ENCODE measurements at regions not wholly inside any gene's neighbourhood (a gene's known extent, or its start where the extent isn't known, plus 50 kb on each side); places are given as distances from the start of the nearest gene placed in this dataset.
A peak's percentile ranks its signal among the peaks of the same experiment; 100 is the strongest.

DNA sequence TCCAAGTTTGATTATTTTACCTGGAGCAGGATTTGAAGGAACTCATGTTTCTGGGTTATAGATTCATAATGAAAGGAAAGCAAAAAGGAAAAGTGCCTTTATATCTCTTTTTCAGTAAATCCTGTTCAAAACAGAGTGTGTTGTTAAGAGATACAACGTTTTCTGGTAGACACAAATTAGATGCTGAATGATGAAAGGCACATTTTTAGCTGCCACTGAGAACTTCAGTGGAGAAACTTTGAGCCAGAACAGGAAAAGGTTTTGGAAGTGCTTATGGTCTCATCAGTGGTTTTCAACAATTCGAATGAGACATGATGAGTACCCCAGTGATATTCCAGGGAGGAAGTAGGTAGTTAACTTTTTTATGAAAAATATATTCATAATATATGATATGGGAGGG lies 338.0 kb upstream of the C1orf87 start:
- no peak for DNase-seq

DNA sequence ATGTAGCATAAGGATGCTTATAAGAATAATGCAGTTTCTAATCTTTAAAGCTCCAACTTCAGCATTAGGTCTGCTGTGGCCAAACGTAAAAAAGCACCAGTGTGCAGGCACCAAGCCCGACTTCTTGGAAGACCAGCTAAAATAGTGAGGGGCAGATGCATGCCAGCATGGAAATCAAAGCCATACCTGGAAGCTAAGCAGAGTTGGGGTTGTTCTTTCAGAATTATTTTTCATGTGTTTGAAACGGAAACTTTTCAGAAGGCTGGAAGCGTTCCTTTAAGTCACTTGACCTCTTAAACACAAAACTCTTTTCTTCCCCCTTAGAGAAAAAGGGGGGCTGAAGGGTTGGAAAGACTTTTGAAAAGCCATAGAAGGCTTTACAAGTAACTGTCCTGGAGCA lies 329.2 kb upstream of the C1orf87 start:
- DNase-seq: no peak

DNA sequence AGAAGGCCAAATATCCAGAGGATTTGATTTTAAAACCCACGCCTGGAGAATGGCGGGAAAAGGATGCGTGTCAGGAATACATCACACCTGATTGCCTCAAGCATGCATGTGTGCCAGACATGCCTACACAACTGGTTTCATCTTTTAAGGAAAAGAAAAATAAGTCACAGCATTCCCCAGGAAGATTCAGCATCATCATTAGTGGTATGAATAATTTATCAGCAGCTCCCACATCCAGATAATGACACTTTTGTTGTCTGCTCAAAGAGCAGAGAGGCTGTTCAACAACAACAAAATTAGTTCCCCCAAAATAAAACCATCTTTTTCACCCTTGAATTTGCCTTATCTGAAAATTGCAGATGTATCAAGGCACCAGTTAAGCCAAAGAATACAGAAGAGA lies 328.6 kb upstream of the C1orf87 start:
- no peak for DNase-seq

DNA sequence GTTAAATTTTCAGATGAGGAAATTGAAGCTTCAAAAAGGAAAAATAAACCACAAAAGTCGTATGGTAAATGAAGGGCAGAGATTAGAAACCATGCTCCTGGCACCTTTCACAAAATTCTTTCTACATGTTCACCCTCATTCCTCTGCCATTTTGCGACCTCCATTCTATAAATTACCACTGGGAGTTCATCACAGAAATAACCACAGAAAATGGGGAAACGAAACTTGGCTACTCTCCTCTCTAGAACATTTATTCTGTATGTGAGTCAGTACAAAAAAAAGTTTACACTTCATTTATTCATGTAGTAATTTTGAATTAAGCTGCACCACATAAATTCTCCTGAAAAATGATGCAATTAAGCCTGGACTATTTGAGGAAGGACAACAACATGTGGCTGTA lies 320.9 kb upstream of the C1orf87 start:
- DNase-seq: no peak

DNA sequence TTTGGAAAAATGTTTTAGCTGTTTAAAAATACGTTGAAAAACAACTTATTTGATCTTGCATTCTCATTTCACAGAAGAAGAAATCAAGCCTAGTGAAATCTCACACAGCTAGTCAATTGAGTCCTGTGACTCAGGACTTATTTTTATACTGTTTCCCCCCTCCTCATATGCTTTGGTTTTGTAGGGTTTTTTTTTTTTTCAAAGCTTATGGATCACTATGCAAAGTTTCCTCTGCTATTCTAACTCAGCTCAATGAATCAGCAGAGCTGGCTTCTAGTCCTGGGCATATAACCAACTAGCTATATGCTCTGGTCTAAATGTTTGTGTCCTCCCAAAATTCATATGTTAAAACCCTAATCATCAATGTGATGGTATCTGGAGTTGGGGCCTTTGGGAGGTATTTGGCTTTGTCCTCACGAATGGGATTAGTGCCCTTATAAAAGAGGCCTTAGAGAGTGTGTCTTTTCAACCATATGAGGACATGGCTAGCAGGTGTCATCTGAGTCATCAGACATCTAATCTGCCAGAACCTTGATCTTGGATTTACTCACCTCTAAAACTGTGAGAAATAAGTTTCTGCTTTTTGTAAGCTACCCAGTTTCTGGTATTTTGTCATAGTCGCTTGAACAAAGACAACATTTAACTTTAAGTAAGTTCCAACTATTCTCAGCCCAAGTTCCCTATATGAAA lies 317.2 kb upstream of the C1orf87 start:
- DNase-seq: peak; percentile 15

DNA sequence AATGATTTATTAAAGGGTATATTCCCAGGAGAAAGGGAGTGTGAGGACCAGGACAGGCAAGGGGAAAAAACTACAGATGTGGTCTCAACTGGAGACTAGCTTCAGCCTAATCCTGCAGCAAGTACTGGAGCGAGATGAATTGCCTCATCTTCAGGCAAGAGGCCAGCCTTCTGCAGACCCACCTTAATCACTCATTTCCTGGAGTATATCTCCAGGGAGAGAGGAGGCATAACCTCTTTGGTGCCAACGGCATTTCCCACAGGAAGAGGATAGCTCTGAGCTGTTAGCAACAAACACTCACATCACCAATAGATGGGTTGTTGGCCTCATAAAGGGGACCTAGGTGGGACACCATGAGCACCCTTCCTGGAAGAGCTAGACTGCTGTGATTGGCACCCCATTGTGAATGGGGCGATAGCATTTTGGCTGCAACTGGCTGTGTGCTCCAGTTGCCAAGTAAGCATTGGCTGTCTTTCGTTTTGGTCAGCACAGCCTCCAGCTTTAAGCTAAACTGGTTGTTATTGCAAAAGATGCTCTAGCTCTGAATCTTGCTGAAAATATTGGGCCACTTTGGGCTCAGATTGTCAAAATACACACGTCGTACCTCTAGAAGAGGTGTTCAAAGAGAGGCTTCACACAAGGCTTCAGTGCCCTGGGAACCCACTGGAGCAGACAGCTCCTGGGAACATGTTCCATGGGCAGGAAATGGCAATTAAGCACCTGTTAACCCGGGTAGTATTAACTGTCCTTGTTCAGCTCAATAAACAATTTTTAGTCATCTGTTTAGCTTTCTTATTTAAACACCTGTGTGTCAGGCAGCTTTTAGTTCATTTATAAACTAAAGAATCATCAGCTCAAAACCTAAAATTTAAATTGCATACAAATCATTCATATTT lies 314.8 kb upstream of the C1orf87 start:
- no peak for DNase-seq

DNA sequence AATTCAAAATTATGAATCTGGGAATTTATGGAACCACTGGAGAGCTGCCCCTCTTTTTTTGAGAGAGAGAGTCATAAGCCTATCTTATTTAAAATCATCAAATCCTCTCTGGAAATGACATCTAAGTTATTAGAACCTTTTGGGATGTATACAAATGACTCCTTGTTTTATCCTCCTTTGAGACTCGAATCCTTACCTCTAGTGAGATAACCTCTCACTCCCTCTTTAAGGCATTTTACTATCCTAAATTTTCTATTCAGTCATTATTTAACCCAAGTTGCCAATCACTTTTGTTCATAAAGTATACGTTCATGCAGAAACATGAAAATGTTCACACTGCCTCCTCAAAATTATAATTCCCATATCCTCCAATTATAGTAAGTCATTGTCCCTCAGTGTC lies 313.6 kb upstream of the C1orf87 start:
- DNase-seq: no peak

DNA sequence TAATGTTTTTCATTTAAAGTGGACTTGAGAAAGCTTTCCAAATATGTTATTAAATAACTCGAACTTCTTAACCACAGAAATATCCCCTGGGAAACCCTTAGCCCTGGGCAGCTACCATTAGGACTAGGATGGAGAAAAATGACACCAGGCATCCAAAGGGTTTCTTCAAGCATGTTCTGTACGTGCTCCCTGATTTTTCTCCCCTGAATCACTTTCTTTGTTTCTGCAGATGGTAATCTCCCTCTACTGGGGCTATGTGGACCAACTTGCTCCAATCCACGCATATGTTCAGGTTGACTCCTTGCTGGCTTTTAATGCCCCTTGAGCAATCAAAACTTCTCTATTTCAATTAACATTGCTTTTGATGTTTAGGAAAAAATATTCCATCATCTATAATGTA lies 312.7 kb upstream of the C1orf87 start:
- no peak for DNase-seq

DNA sequence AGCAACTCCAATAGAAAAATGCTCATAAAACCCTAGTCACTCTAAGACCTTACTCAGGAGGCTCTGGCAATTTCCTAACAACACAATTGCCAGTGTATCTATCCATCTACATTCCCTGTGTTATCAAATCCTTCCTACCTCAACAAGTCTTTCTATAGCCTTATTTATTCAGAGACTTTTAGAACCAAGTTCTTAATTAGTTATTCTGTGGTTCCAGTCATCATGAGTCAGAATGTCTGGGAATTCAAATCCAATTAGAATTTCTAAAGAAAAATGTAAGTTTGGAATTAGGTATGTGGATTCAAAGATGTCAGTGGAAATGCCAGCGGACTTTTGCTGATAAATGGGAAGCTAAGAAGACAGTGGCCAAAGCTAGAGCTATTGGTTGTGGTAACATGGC lies 302.6 kb upstream of the C1orf87 start:
- DNase-seq: no peak

DNA sequence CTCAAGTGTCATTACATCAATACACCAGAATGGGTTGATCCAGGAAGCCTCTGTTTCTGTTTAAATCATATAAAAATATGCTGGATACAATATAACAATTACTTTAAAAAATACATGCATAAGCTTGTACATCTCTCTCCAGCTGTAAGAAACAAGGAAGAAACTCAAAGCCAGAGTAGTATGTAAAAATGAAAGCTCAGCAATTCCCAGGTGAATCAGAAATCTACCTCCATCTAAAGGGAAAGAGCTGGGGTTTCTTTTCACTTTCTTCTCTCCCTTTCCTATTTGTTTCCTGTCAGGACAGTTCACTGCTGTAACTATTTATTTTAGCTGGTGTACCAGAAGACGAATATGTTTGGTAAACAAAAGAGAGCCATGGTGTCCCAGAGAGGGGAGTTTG lies 301.0 kb upstream of the C1orf87 start:
- DNase-seq: no peak

DNA sequence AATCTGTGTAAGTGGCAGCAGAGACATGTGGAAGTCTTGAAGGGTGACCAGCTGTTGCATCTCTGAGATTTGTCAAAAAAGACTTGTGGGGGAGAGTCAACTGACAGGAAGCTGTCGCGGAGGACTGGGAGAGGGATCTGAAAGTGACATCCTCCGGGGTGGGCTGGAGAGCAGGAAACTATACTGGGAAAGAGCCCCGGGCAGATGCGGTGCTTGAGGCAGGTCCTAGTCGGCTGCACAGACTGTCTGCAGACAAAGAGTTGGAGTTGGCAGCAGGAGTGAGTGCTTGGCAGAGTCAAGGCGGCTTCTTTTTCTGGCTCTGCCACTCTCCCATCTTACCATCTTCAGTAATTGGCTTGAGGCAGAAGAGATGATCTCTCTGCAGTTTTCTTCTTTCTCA lies 294.0 kb upstream of the C1orf87 start:
- peak; percentile 14 for DNase-seq

DNA sequence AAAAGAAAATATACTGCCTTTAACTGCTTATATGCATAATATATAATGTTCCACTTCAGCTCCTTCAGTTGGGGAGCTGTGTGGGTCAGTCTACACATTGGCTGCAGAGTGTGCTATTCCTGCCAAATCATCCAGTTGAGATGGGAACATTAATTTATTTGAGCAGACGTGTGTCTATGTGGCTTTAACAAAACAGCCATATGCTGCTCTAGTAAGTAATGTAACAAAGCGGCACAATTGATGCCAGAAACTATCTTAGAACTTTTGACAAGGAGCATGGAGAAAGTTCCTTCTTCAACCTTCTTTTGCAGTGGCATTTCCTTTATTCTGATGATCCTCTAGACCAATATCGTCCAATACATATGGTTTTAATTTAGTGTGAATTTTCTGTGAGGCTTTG lies 285.9 kb upstream of the C1orf87 start:
- no peak for DNase-seq

DNA sequence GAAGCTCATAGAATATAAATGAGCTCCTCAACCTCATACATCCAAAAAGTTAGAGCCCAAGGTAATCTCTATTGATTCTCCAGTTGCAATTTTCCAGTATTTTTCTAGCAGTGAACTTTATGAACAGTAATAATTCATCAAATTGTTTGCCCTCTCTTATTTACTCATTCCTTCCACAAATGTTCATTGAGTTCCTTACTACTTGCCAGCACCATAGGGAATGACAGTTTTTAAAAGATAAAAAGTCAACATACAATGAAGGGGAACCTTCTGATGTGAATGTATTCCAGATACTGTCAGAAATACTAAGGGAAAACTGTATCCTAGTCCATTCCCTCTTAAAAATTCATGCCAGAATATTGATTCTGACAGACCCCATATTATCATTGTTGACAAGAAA lies 277.0 kb upstream of the C1orf87 start:
- no peak for DNase-seq

DNA sequence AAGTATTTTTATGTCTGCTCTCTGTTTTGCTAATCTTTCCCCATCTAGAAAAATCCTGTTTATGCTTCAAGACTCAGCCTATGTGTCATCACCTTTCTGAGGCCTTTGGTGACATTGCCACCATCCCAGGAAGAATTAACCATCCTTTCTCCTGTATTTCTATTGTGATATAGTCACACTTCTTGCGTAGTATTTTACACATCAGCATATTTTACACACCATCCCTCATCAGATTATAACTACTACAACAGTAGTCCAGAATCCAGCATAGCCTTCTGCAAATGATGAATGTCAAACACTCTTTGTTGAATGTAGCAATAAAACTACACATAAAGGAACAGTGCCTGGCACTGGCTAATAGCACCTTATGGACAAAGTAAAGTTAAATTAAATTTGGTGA lies 275.3 kb upstream of the C1orf87 start:
- no peak for DNase-seq

DNA sequence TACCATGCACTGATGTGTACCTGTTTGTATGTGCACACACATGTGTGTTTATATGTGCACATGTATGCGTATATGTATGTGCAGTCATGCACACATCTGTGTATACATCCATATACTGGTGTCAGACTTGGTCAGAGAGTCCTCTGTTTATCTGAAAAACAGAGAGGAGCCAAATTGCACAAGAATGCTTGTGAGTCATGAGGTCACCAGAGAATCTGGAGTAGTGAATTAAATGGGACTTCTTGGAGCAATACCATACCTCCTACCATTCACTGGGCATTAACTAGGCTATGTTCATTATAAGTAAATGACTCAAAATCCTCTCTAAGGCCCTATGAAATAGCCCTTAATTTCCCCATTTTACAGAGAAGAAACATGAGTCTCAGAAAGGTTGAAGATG lies 272.1 kb upstream of the C1orf87 start:
- no peak for DNase-seq

DNA sequence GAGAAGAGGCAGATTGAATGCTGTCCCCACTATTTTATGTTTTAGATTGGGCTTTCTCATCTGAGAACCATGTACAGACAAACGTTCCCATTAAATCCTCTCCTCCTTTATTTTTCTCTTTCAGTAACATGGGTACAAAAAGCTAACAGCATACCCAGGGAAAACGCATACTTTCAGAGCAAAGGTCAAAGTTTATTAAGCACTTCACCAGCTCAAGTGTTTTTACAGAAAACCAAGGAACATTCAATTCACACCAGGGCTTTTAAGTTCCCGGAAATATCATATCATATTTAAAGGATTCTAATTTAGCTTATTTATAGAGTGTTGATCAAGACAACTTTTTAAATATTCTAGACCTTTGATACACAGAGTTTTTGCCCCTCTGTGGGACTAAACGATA lies 271.5 kb upstream of the C1orf87 start:
- no peak for DNase-seq

DNA sequence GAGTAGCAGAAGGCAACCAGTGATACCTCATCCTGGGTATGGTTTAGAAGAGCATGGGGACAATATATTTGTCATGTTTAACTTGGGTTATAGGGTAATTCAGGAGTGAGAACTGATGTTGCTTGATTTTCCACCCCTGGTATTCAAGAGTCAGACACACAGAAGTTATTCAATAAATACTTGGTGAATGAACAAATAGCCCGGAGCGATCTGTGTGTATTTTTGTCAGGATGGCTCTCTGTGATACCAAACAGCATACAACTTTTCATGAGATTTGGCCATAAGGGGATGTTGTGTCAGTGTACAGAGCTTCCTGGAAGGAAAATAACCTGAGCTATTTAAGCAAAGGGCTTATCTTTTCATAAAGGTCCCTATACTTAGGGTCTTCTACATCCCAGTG lies 270.2 kb upstream of the C1orf87 start:
- no peak for DNase-seq

DNA sequence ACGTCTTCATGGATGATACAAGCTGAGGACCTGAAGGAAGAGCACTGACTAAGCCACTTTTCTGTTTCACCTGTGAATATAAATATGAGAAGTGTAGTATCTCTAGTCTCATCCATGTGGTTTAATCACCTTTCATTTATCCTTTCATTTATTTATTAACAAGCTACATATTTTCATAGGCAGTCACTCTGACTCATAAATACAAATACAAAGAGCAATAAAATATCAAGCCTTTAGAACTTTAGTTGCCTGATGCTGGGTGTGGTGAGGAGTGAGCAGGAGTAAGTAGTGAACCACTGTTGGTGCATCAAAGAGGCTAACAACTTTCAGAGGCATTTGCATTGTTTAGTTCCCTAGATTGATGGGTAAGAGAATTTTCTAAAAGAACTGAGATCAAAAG lies 269.0 kb upstream of the C1orf87 start:
- no peak for DNase-seq

DNA sequence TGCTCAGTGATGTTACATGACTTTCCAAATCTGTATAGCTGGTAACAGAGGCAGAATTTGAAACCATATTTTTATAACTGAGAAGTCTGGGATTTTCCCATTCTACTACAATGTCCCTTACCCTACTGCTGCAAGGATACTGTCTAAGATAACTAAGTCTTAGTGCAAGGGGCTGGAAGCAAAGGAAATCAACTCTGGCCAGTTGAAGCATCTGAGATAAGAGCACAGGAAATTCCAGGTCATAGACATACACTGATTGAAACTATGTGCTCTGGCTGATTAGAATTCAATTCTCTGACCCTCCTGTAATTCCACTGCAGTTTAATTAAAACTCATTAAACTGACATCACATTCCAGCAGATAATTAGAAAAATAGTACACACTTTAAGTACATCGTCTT lies 267.7 kb upstream of the C1orf87 start:
- DNase-seq: no peak

DNA sequence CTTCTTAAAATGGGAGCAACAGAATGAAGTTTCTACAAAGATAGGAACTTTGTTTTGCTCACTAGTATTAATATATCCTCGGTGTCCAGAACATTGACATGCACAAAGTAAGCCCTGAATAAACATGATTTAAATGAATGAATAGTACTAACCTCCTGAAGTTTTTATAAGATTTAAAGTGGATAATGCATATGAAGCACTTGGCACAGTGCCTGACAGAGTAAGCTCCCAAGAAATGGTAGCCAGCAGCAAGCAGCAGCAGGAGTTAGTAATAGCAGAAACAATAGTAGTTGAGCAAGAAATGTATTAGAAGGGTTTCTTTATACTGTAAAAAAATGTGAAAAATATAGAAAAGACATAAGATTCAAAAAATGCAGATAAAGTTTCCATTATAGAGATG lies 258.1 kb upstream of the C1orf87 start:
- DNase-seq: no peak

DNA sequence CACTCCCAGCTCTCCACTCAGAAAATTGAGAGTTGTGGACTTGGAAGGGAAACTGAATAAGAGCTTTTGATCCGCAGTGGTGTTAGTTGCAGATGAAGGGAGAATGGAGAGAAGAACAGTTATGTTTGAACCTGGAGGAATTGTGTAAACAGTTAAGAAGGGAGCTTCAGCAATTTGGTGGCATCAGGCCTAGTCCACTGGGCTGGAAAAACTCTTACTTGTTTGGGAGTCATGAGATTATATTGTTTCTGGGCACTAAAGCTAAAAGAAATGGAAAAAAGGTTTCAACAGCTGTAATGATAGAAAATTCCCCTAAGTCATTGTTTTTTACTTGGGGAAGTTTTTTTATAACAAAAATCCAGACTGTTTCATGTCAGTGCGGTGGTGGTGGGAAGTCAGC lies 256.1 kb upstream of the C1orf87 start:
- no peak for DNase-seq

DNA sequence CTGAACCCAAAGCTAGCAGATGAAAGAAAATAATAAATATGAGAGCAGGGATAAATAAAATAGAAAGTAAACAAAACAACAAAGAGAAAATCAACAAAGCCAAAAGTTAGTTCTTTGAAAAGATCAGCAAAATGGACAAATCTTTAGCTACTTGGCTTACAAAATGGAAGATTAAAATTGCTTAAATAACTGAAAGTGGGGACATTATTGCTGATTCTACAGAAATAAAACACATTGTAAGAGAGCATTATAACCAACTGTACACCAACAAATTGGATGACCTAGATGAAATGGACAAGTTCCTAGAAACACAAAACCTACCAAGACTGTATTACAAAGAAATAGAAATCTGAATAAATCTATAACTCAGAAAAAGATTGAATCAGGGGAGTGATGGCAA lies 238.3 kb upstream of the C1orf87 start:
- DNase-seq: no peak

DNA sequence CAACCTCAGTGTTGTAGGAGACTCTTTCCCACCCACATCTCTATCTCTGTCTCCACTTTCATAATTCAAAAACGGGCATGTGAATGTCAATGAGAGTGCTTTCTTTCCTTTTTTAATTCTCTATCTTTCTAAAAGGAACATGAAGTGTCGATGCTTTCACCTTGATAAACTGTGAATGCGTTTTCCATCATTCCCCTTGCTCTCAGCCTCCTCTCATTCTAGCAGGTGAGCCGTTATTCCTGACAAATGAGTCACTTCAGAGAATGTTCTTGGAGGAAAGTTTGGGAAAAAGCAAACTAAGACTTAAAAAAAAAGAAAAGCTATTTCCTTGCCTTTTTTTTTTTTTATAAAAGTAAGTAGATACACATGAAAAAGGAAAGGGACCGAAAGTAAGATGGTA lies 226.0 kb upstream of the C1orf87 start:
- no peak for DNase-seq

DNA sequence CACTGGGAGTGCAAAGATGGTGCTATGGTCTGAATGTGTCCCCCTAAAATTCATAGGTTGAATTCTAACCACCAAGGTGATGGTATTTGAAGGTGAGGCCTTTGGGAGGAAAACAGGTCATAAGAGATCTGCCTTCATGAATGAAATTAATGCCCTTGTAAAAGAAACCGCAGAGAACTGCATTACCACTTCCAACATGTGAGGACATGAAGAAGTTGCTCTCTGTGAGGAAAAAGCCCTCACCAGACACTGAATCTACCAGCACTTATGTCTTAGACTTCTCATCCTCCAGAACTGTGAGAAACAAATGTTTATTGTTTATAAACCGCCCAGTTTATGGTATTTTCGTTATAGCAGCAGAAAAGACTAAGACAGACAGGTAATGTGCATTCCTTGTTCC lies 224.7 kb upstream of the C1orf87 start:
- no peak for DNase-seq

DNA sequence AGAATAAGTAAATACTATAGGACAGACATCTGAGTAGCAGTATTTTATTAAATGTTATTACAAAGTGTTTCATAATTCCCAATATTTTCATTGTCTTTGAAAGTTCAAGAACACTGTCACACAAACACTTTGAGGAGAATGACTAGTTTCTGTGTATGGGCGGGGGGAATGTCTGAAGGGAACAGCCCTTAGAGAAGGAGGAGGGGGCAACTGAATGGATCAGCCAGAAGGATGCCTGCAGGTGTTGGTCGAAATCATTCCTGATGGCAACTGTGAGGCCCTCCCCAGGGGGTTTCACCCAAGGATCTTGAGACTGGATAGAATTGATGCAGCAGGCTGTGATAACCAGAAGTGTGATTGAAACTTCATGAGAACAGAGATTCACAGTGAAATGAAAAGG lies 223.2 kb upstream of the C1orf87 start:
- DNase-seq: peak; percentile 37

Measured in NCI-H82 (cell line).